Activated naive CD8-positive, alpha-beta T cell treated with anti-CD3 and anti-CD28 coated beads, Interleukin-2, amount 10 ng/mL, durations not matched to agents 7 days and 5 days (primary cell): ENCODE measurements at regions not wholly inside any gene's neighbourhood (a gene's known extent, or its start where the extent isn't known, plus 50 kb on each side); places are given as distances from the start of the nearest gene placed in this dataset.
"Not testable (repeated sequence)": the region's sequence is repeated elsewhere in the genome, so short reads cannot be mapped to it uniquely, and the experiment has no call there.

Experiments
- ATAC-seq: fragments of 150-1000 bp; cut with Tn5 transposase; one replicate; pipeline ENCODE4 v1.10.0; 2021; ENCODE audit warnings: low read depth, moderate library complexity
- POLR2A ChIA-PET: fragments of 350-600 bp; sonication (Branson Sonifier 250); formaldehyde crosslinking; loops from one replicate; lab custom pipeline; 2021; ENCODE audit warnings: antibody characterized with exemption; lab: Charles Lee
- DNase-seq: peaks from one replicate; pipeline ENCODE4 v3.0.0; 2021
- H3K27ac Mint-ChIP-seq: one replicate; pipeline ENCODE4 v1.8.0; 2022; ENCODE audit warnings: mild to moderate bottlenecking, mixed read lengths
- H3K27me3 Mint-ChIP-seq: one replicate; pipeline ENCODE4 v1.8.0; 2022; ENCODE audit warnings: mild to moderate bottlenecking, moderate library complexity, mixed read lengths
- H3K36me3 Mint-ChIP-seq: one replicate; pipeline ENCODE4 v1.8.0; 2021; ENCODE audit warnings: mild to moderate bottlenecking, mixed read lengths
- H3K4me1 Mint-ChIP-seq: one replicate; pipeline ENCODE4 v1.8.0; 2021; ENCODE audit warnings: mixed read lengths
- H3K4me3 Mint-ChIP-seq: one replicate; pipeline ENCODE4 v1.8.0; 2022; ENCODE audit warnings: mild to moderate bottlenecking, moderate library complexity, mixed read lengths
- H3K9me3 Mint-ChIP-seq: one replicate; pipeline ENCODE4 v1.8.0; 2021; ENCODE audit warnings: mixed read lengths

DNA sequence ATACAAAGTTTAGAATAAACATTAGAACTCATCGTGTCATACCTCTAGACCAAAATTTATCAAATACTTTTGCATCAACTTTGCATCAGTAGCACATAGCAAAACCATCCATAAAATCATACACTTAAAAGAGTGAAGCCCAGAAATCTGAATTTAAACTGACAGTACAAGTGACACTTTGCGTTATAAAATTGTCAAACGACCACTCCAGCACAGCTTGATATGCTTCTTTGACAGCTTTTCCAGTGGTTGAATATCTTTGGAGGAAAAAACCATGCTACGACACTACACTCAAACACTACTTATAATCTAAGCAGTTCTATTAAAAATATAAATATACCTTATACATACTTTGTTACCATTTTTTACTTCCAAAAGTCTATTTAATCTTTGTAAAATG, 1644.4 kb downstream of the STIM2 start:
- Mint-ChIP-seq H3K9me3 (no peaks in the 10 kb centered on the region), H3K27ac (no peak overlapping the region), H3K27me3 (no peaks in the 10 kb centered on the region), H3K4me1 (no peaks in the 10 kb centered on the region), H3K36me3 (no peaks in the 10 kb centered on the region), H3K4me3 (no peak overlapping the region)
- DNase-seq (no peak), ATAC-seq (no peak)
- POLR2A ChIA-PET: no interaction called here

DNA sequence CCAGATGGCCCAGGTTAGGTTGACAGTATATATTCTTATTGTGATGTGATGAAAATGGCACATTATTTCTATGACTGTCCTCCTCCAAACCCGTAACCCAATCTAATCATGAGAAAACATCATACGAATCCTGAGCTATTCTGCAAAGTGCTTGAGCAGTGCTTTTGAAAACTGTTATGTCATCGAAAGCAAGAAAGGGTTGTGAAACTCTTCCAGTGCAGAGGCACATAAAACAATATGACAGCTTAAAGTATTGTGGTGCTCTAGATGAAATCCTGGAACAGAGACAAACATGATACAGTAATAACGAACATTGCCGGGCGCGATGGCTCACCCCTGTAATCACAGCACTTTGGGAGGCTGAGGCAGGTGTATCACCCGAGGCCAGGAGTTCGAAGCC, 1648.0 kb downstream of the STIM2 start:
- DNase-seq (no peak), ATAC-seq (no peak)
- no peaks in the 10 kb centered on the region for H3K4me1 Mint-ChIP-seq
- no peak overlapping the region for H3K27ac Mint-ChIP-seq
- POLR2A ChIA-PET: no interaction called here
- H3K27me3 Mint-ChIP-seq: no peaks in the 10 kb centered on the region
- H3K9me3 Mint-ChIP-seq: no peaks in the 10 kb centered on the region
- H3K4me3 Mint-ChIP-seq: no peak overlapping the region
- no peaks in the 10 kb centered on the region for H3K36me3 Mint-ChIP-seq

DNA sequence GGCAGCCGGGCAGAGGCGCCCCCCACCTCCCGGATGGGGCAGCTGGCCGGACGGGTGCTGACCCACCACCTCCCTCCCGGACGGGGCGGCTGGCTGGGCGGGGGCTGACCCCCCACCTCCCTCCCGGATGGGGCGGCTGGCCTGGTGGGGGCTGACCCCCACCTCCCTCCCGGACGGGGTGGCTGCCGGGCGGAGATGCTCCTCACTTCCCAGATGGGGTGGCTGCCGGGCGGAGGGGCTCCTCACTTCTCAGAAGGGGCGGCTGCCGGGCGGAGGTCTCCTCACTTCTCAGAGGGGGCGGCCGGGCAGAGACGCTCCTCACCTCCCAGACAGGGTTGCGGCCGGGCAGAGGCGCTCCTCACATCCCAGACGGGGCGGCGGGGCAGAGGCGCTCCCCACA, 1654.1 kb downstream of the STIM2 start:
- DNase-seq, H3K9me3 Mint-ChIP-seq, H3K4me3 Mint-ChIP-seq, POLR2A ChIA-PET, ATAC-seq, H3K27ac Mint-ChIP-seq, H3K36me3 Mint-ChIP-seq, H3K4me1 Mint-ChIP-seq, H3K27me3 Mint-ChIP-seq: not testable (repeated sequence)

DNA sequence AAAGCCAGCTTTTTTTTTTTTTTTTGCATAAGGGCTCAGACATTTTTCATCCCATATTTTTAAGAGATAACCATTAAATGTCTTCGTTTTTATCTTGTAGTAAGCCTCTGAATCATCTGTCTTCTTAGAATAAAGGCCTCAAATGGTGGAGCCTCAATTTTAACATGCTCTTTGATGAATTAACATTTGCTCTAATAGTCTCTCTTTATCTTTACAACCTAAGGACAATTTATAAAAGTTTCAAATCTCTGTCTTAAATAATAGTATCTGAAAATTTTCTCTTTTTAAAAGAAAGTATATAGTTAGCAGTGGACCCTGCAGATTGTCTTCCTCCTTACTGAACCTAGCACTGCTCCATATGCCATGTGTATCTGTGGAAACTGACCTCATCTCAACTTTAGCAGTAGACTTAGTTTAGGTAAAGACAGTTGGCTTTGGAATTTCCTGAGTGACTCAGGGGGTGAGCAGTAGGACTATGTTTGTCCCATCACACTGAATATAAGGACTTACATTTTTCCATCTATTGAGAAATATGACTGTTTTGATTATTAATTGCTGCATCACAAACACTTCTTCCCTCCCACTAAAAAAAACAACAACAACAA, 1658.0 kb downstream of the STIM2 start:
- POLR2A ChIA-PET: no interaction called here
- no peak overlapping the region for H3K27ac Mint-ChIP-seq
- no peaks in the 10 kb centered on the region for H3K27me3 Mint-ChIP-seq
- no peaks in the 10 kb centered on the region for H3K36me3 Mint-ChIP-seq
- no peak for DNase-seq
- peaks cover 8% of the 10 kb centered on the region for H3K9me3 Mint-ChIP-seq
- no peak for ATAC-seq
- H3K4me1 Mint-ChIP-seq: no peaks in the 10 kb centered on the region
- no peak overlapping the region for H3K4me3 Mint-ChIP-seq

DNA sequence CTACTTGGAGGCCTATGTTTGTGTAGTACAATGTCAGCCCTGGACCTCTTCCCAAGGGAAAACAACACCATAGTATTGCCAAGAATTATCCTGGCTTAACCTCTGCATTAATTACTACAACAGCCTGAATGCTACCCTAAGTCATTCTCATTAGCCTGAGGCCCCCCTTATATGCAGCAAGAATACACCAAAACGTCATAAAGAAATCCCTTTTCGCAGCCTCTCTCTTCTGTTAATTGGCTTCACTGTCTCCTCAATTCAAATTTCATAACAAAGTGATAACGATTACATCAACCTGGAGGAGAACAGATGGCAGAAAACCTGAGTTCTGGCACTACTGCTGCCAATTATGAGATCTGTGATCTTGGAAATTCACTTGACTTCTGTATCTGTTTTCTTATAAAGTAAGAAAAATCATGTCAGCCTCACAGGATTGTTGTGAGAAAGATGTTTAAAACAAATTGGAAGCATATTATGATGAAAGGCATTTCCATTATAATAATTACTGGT, 1663.1 kb downstream of the STIM2 start:
- Mint-ChIP-seq H3K4me1 (no peaks in the 10 kb centered on the region), H3K4me3 (no peak overlapping the region), H3K36me3 (no peaks in the 10 kb centered on the region), H3K9me3 (peaks cover 2% of the 10 kb centered on the region), H3K27ac (no peak overlapping the region), H3K27me3 (no peaks in the 10 kb centered on the region)
- DNase-seq (no peak), ATAC-seq (no peak)
- POLR2A ChIA-PET: no interaction called here

DNA sequence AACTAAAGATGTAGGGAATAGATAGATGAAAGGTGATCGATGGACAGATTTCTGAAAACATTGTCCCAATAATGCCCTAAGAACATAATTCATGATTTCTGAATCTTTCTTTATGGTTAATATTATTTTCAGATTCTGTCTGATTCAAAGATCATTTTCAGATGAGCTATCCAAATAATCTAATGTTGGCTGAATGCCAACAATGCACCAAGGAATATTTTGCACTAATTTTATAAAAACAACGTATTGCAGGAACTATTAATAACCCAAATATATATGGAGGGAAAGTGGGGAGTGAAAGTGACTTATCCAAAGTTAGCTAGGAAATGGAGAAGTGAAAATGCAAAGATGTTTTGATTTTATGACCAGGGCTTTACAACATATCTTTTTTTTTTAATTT, 1675.5 kb downstream of the STIM2 start:
- ATAC-seq (no peak), DNase-seq (no peak)
- Mint-ChIP-seq H3K9me3 (no peaks in the 10 kb centered on the region), H3K27ac (no peak overlapping the region), H3K4me3 (no peak overlapping the region), H3K36me3 (no peaks in the 10 kb centered on the region), H3K4me1 (no peaks in the 10 kb centered on the region), H3K27me3 (no peaks in the 10 kb centered on the region)
- POLR2A ChIA-PET: no interaction called here

DNA sequence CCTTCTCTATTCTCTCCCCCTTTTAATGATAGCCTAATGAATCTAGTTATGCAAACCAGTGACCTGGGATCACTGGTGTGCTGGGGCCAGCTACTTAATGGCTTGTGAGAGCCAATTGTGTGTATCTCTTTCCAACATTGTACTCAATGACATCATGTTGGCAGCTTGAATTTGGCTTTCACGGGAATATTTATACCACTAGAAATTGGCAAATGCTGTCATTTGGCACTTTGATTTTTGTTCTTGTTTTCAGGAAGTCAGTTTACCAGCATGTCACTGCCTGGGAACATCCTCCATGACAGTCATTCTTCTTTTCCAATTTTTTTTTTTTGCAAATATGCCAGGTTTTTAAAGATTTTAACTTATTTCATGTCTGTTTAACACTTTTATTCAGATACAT, 1685.3 kb downstream of the STIM2 start:
- POLR2A ChIA-PET: no interaction called here
- Mint-ChIP-seq H3K4me3 (no peak overlapping the region), H3K27ac (no peak overlapping the region), H3K27me3 (no peaks in the 10 kb centered on the region), H3K36me3 (no peaks in the 10 kb centered on the region), H3K9me3 (no peaks in the 10 kb centered on the region), H3K4me1 (no peaks in the 10 kb centered on the region)
- ATAC-seq (no peak), DNase-seq (no peak)

DNA sequence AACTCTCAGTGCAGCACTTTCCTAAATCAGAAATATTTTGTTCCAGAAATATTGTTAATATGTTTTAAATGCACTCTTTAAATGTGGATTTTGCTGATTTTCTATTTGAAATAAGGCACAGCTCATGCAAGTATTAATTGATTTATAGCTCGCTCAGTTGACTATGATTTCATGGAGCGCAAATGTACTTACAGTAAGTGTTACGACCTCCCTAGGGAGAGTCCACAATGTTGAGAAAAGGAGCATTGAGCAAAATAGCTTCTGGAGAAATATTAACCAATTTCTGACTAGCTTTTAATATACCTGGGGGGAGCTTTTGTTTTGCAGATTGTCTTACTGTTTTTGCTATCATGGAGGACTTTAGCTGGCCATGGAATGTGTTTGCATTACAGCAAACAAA, 1687.5 kb downstream of the STIM2 start:
- Mint-ChIP-seq H3K27ac (no peak overlapping the region), H3K9me3 (no peaks in the 10 kb centered on the region), H3K4me1 (no peaks in the 10 kb centered on the region), H3K36me3 (no peaks in the 10 kb centered on the region), H3K4me3 (no peak overlapping the region), H3K27me3 (no peaks in the 10 kb centered on the region)
- POLR2A ChIA-PET: no interaction called here
- no peak for DNase-seq
- ATAC-seq: no peak

DNA sequence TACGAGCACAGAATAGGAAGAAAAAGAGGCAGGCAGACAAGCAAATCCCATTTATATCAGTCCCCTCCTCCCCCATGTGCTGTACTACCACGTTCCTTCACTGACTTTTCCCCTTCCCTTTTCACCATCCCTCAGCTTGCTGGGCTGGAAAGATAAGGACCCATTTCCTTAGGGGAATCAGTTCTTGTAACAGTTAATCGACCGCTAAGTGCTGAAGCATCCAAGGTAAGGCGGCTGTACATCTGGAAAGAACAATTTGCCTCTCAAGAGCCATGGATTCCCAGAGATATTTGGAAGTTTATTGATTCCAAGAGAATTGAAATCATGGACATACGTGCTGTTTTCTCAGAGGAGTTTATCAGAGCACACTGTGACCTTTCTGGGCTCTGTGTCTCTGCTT, 1688.0 kb downstream of the STIM2 start:
- ATAC-seq: no peak
- Mint-ChIP-seq H3K4me3 (no peak overlapping the region), H3K4me1 (no peaks in the 10 kb centered on the region), H3K27me3 (no peaks in the 10 kb centered on the region), H3K27ac (no peak overlapping the region), H3K36me3 (no peaks in the 10 kb centered on the region), H3K9me3 (no peaks in the 10 kb centered on the region)
- POLR2A ChIA-PET: no interaction called here
- no peak for DNase-seq

DNA sequence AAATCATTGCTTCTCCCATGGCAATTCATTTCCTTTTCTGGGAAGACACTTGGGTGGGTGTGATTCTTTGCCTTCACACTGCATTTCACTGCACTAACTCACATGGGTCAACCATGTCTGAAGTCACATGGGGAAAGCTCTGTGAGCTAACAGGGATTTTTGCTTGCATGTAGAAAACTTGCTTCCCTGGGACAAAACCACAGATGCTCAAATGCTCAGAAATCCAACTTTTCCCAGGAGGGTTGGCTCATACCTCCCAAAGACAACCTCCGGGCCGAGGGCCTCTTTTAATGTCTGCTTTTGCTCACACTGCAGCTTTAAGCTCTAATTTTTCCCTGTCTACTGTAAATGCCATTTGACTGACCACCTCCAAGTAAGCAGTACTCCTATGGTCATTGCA, 1695.2 kb downstream of the STIM2 start:
- Mint-ChIP-seq H3K4me3 (no peak overlapping the region), H3K4me1 (no peaks in the 10 kb centered on the region), H3K9me3 (peaks cover 1% of the 10 kb centered on the region), H3K36me3 (no peaks in the 10 kb centered on the region), H3K27ac (no peak overlapping the region), H3K27me3 (no peaks in the 10 kb centered on the region)
- no peak for ATAC-seq
- POLR2A ChIA-PET: no interaction called here
- DNase-seq: no peak

DNA sequence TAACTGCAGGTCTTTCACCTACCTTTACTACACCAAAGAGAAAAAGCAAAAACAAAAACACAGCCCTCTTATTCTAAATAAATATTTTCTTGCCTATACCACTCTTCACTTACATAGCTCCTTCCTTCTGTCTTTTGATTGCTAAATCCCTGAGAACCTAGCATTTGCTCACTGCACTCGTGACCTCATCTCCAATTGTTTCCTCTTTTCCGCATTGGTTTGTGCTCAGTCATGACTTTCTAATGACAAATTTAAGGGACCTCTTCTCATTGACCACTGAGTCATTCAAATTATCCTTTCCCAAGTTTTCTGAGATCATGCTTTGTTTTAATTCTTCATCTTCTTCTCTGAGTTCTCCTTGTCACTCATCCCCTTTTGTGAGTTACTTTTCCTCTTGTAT, 1697.1 kb downstream of the STIM2 start:
- DNase-seq (no peak), ATAC-seq (no peak)
- Mint-ChIP-seq H3K4me1 (no peaks in the 10 kb centered on the region), H3K4me3 (no peak overlapping the region), H3K27me3 (no peaks in the 10 kb centered on the region), H3K9me3 (peaks cover 1% of the 10 kb centered on the region), H3K27ac (no peak overlapping the region), H3K36me3 (no peaks in the 10 kb centered on the region)
- POLR2A ChIA-PET: no interaction called here

DNA sequence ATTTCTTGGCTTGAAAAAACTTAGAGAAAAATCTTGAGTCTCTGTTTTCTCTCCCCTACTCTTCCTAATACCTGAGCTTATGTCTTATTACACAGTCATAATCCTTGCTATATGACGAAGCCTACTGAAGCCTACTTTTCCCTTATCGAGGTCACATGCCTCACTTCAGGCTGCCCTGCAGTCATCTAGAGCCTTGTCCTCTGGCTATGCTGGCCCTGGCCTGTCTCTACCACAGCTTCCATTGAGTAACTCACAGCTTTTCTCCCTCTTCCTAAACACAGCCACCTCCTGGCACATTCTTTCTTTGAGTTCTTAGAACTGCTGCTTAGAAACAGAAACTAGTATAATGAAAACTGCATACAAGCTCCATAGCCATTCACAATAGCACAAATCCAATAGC, 1698.3 kb downstream of the STIM2 start:
- DNase-seq (no peak), ATAC-seq (no peak)
- Mint-ChIP-seq H3K9me3 (peaks cover 1% of the 10 kb centered on the region), H3K27ac (no peak overlapping the region), H3K4me1 (no peaks in the 10 kb centered on the region), H3K27me3 (no peaks in the 10 kb centered on the region), H3K4me3 (no peak overlapping the region), H3K36me3 (no peaks in the 10 kb centered on the region)
- POLR2A ChIA-PET: no interaction called here

DNA sequence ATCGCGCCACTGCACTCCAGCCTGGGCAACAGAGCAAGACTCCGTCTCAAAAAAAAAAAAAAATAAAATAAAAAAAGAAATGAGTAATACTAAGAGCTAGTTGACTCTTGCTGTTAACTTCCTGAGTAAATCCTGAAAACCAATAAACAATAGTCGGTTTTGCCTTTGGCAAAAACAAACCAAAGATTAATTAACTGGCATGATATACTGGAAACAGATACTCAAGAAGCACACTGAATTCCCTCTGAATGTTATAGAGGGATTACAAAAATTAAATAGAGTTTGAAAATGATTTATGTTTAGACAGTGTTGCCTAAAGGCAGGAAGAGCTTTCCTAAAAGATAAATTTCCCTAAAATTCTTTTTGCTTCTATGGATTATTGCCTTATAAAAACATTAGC, 1702.3 kb downstream of the STIM2 start:
- ATAC-seq: no peak
- Mint-ChIP-seq H3K27me3 (no peaks in the 10 kb centered on the region), H3K4me1 (no peaks in the 10 kb centered on the region), H3K4me3 (no peak overlapping the region), H3K36me3 (no peaks in the 10 kb centered on the region), H3K27ac (no peak overlapping the region), H3K9me3 (peaks cover 1% of the 10 kb centered on the region)
- POLR2A ChIA-PET: no interaction called here
- no peak for DNase-seq

DNA sequence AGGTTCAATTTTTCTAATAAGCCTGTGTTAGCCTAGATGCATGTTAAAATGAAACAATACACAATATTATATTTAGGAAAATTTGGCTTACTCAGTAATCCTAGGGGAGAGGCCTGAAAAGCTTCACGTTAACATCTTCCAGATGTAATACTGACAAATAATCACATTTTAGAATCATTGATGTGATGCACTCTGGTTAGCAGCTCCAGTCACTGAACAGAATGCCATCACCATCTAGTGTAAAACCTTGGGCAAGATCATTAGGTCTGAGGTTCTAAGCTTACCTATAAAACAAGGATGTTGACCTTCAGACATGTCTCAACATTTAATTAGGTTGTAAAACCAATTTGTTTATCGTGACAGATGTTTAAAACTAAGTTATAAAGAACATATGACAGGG, 1704.8 kb downstream of the STIM2 start:
- peaks cover 6% of the 10 kb centered on the region for H3K9me3 Mint-ChIP-seq
- H3K4me3 Mint-ChIP-seq: no peak overlapping the region
- DNase-seq: no peak
- no peaks in the 10 kb centered on the region for H3K36me3 Mint-ChIP-seq
- no peak for ATAC-seq
- no peaks in the 10 kb centered on the region for H3K4me1 Mint-ChIP-seq
- no peaks in the 10 kb centered on the region for H3K27me3 Mint-ChIP-seq
- POLR2A ChIA-PET: no interaction called here
- H3K27ac Mint-ChIP-seq: no peak overlapping the region

DNA sequence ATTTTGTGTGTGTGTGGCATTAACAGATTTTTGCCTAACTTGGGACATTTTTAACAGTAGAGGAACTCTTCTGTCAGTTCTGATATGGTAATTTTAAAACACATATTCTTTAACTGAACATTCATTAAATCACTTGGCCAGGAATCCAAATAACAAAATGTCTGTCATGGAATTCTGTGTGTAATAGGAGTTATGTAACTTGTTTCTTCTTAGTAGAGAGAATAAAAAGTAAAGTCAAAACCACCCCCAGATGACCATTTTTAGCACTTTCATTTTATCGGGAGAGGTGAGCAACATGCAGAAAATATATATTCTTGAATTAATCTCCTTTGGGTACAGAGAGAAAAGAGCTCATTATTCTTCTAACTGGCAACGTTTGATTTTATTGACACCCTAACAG, 1740.3 kb downstream of the STIM2 start:
- POLR2A ChIA-PET: no interaction called here
- Mint-ChIP-seq H3K27ac (no peak overlapping the region), H3K9me3 (no peaks in the 10 kb centered on the region), H3K4me1 (no peaks in the 10 kb centered on the region), H3K27me3 (no peaks in the 10 kb centered on the region), H3K36me3 (no peaks in the 10 kb centered on the region), H3K4me3 (no peak overlapping the region)
- no peak for DNase-seq
- no peak for ATAC-seq
